DND-41 (cell line): ENCODE measurements at regions not wholly inside any gene's neighbourhood (a gene's known extent, or its start where the extent isn't known, plus 50 kb on each side); places are given as distances from the start of the nearest gene placed in this dataset.

ENCODE experiments used
- CTCF ChIP-seq: IDR thresholded peaks from 2 replicates; pipeline ENCODE4 v1.5.1; 2012; ENCODE audit warnings: borderline replicate concordance, low read length, moderate library complexity, mild to moderate bottlenecking; ENCODE audit not compliant: poor library complexity, severe bottlenecking; ENCODE audit errors: extremely low read depth
- EZH2 ChIP-seq: IDR thresholded peaks from 3 replicates; pipeline ENCODE4 v1.6.1; 2012; ENCODE audit warnings: borderline replicate concordance, low read depth, mild to moderate bottlenecking, moderate library complexity, low read length, inconsistent platforms; ENCODE audit not compliant: severe bottlenecking

GRCh38 chr2:190592831-190593230 lies 56.1 kb upstream of the NAB1 start:
- TF ChIP-seq CTCF = no peak
- TF ChIP-seq EZH2 = no peak
